ENCODE measurements at regions not wholly inside any gene's neighbourhood (a gene's known extent, or its start where the extent isn't known, plus 50 kb on each side); places are given as distances from the start of the nearest gene placed in this dataset.

- no peak for DNase-seq (ENCODE audit: low spot score)
- H3K4me1 ChIP-seq (ENCODE audit: insufficient read depth, poor library complexity, severe bottlenecking) = peaks cover 4% of the 10 kb centered on the region
- H3K4me3 ChIP-seq (ENCODE audit: severe bottlenecking) = no peak overlapping the region
- H3K36me3 ChIP-seq (ENCODE audit: low read depth) = no peaks in the 10 kb centered on the region
- no peaks in the 10 kb centered on the region for H3K27me3 ChIP-seq (ENCODE audit: insufficient read depth, poor library complexity, severe bottlenecking)
- no peak overlapping the region for H3K27ac ChIP-seq (ENCODE audit: poor library complexity, severe bottlenecking)
- ATAC-seq (ENCODE audit: low read depth) = no peak
- TF ChIP-seq CTCF (IDR thresholded peaks at IDR 0.05; ENCODE audit: poor library complexity, severe bottlenecking) = no peak
- no peaks in the 10 kb centered on the region for H3K9me3 ChIP-seq (ENCODE audit: severe bottlenecking)
Observed at GRCh38 chr4:104766676-104767075, 272.0 kb upstream of the CXXC4 start.

GRCh38 chr4:104772849-104773248 is 278.2 kb upstream of the CXXC4 start:
- ATAC-seq (ENCODE audit: low read depth) (no peak), DNase-seq (ENCODE audit: low spot score) (no peak)
- Histone ChIP-seq H3K36me3 (ENCODE audit: low read depth) (no peaks in the 10 kb centered on the region), H3K27ac (ENCODE audit: poor library complexity, severe bottlenecking) (no peak overlapping the region), H3K4me3 (ENCODE audit: severe bottlenecking) (no peak overlapping the region), H3K9me3 (ENCODE audit: severe bottlenecking) (no peaks in the 10 kb centered on the region), H3K27me3 (ENCODE audit: insufficient read depth, poor library complexity, severe bottlenecking) (no peaks in the 10 kb centered on the region), H3K4me1 (ENCODE audit: insufficient read depth, poor library complexity, severe bottlenecking) (peaks cover 4% of the 10 kb centered on the region)
- TF ChIP-seq CTCF (IDR thresholded peaks at IDR 0.05; ENCODE audit: poor library complexity, severe bottlenecking) = no peak

GRCh38 chr4:104795264-104795939 is 300.7 kb upstream of the CXXC4 start:
- no peaks in the 10 kb centered on the region for H3K9me3 ChIP-seq (ENCODE audit: severe bottlenecking)
- H3K4me3 ChIP-seq (ENCODE audit: severe bottlenecking) = no peak overlapping the region
- no peaks in the 10 kb centered on the region for H3K4me1 ChIP-seq (ENCODE audit: insufficient read depth, poor library complexity, severe bottlenecking)
- DNase-seq (ENCODE audit: low spot score) = no peak
- no peak for ATAC-seq (ENCODE audit: low read depth)
- H3K27ac ChIP-seq (ENCODE audit: poor library complexity, severe bottlenecking) = no peak overlapping the region
- no peak for TF ChIP-seq CTCF (IDR thresholded peaks at IDR 0.05; ENCODE audit: poor library complexity, severe bottlenecking)
- no peaks in the 10 kb centered on the region for H3K27me3 ChIP-seq (ENCODE audit: insufficient read depth, poor library complexity, severe bottlenecking)
- H3K36me3 ChIP-seq (ENCODE audit: low read depth) = no peaks in the 10 kb centered on the region

GRCh38 chr4:104811727-104812126 is 317.0 kb upstream of the CXXC4 start:
- ATAC-seq (ENCODE audit: low read depth) (no peak), DNase-seq (ENCODE audit: low spot score) (no peak)
- no peak for TF ChIP-seq CTCF (IDR thresholded peaks at IDR 0.05; ENCODE audit: poor library complexity, severe bottlenecking)
- Histone ChIP-seq H3K4me3 (ENCODE audit: severe bottlenecking) (no peak overlapping the region), H3K9me3 (ENCODE audit: severe bottlenecking) (no peaks in the 10 kb centered on the region), H3K36me3 (ENCODE audit: low read depth) (no peaks in the 10 kb centered on the region), H3K27ac (ENCODE audit: poor library complexity, severe bottlenecking) (no peak overlapping the region), H3K4me1 (ENCODE audit: insufficient read depth, poor library complexity, severe bottlenecking) (no peaks in the 10 kb centered on the region), H3K27me3 (ENCODE audit: insufficient read depth, poor library complexity, severe bottlenecking) (no peaks in the 10 kb centered on the region)

GRCh38 chr4:104815665-104816064 is 321.0 kb upstream of the CXXC4 start:
- Histone ChIP-seq H3K27me3 (ENCODE audit: insufficient read depth, poor library complexity, severe bottlenecking) (no peaks in the 10 kb centered on the region), H3K27ac (ENCODE audit: poor library complexity, severe bottlenecking) (no peak overlapping the region), H3K36me3 (ENCODE audit: low read depth) (no peaks in the 10 kb centered on the region), H3K9me3 (ENCODE audit: severe bottlenecking) (no peaks in the 10 kb centered on the region), H3K4me3 (ENCODE audit: severe bottlenecking) (no peak overlapping the region), H3K4me1 (ENCODE audit: insufficient read depth, poor library complexity, severe bottlenecking) (no peaks in the 10 kb centered on the region)
- TF ChIP-seq CTCF (IDR thresholded peaks at IDR 0.05; ENCODE audit: poor library complexity, severe bottlenecking) = no peak
- peak; percentile 36 for ATAC-seq (ENCODE audit: low read depth)
- DNase-seq (ENCODE audit: low spot score) = no peak
